WTC11 (cell line): ENCODE measurements at regions not wholly inside any gene's neighbourhood (a gene's known extent, or its start where the extent isn't known, plus 50 kb on each side); places are given as distances from the start of the nearest gene placed in this dataset.

ENCODE experiments used
- ATAC-seq: fragments of 200-7000 bp; cut with Tn5 transposase; 2 replicates; pipeline ENCODE4 v1.10.0; 2021; ENCODE audit warnings: mild to moderate bottlenecking, moderate library complexity
- CTCF ChIA-PET: fragments of 300-600 bp; sonication (Branson Sonifier 250); formaldehyde crosslinking; loops from one replicate; lab custom pipeline; 2021; ENCODE audit warnings: antibody characterized with exemption; lab: Charles Lee
- POLR2A ChIA-PET: fragments of 350-600 bp; sonication (Branson Sonifier 250); formaldehyde crosslinking; loops from one replicate; lab custom pipeline; 2021; ENCODE audit warnings: antibody characterized with exemption; lab: Charles Lee
- DNase-seq: peaks from one replicate; pipeline ENCODE4 v3.0.0; 2021; ENCODE audit warnings: low spot score
- H3K27ac Mint-ChIP-seq: 2 replicates; pipeline ENCODE4 v1.8.0; 2021; ENCODE audit warnings: mixed read lengths
- H3K27me3 Mint-ChIP-seq: 2 replicates; pipeline ENCODE4 v1.8.0; 2021; ENCODE audit warnings: low read depth, mild to moderate bottlenecking, moderate library complexity, mixed read lengths
- H3K36me3 Mint-ChIP-seq: 2 replicates; pipeline ENCODE4 v1.8.0; 2021; ENCODE audit warnings: mixed read lengths
- H3K4me1 Mint-ChIP-seq: 2 replicates; pipeline ENCODE4 v1.8.0; 2022; ENCODE audit warnings: mixed read lengths
- H3K4me3 Mint-ChIP-seq: 2 replicates; pipeline ENCODE4 v1.8.0; 2021; ENCODE audit warnings: mild to moderate bottlenecking, moderate library complexity, mixed read lengths
- H3K9me3 Mint-ChIP-seq: 2 replicates; pipeline ENCODE4 v1.8.0; 2021; ENCODE audit warnings: mixed read lengths
- AFF4 ChIP-seq: sonication (generic); formaldehyde crosslinking; IDR thresholded peaks from 2 replicates; pipeline ENCODE4 v1.8.1; 2023; ENCODE audit warnings: mild to moderate bottlenecking, missing genetic modification reagents, borderline replicate concordance
- CREM ChIP-seq: sonication (generic); formaldehyde crosslinking; IDR thresholded peaks from 2 replicates; pipeline ENCODE4 v1.8.1; 2022; ENCODE audit warnings: mild to moderate bottlenecking, missing genetic modification reagents, moderate library complexity
- CTCF ChIP-seq: fragments of 200-600 bp; IDR thresholded peaks from 2 replicates; pipeline ENCODE4 v1.8.0; 2022; ENCODE audit warnings: antibody characterized with exemption
- FOXP1 ChIP-seq: sonication (generic); formaldehyde crosslinking; IDR thresholded peaks from 2 replicates; pipeline ENCODE4 v1.8.0; 2022; ENCODE audit warnings: missing genetic modification reagents, mild to moderate bottlenecking, moderate library complexity, borderline replicate concordance
- GRHL2 ChIP-seq: fragments of 250-450 bp; sonication (Bioruptor Pico); IDR thresholded peaks from 2 replicates; pipeline ENCODE4 v1.8.0; 2022; ENCODE audit warnings: mild to moderate bottlenecking, moderate library complexity; ENCODE audit not compliant: insufficient replicate concordance, severe bottlenecking
- GTF2I ChIP-seq: fragments of 250-450 bp; sonication (Bioruptor Pico); conservative IDR thresholded peaks from 2 replicates; pipeline ENCODE4 v1.4.0; 2021; ENCODE audit warnings: mild to moderate bottlenecking
- HMGXB4 ChIP-seq: sonication (generic); formaldehyde crosslinking; IDR thresholded peaks from 2 replicates; pipeline ENCODE4 v1.8.1; 2023; ENCODE audit warnings: mild to moderate bottlenecking, moderate library complexity, missing genetic modification reagents
- JAZF1 ChIP-seq: fragments of 250-450 bp; sonication (Bioruptor Pico); IDR thresholded peaks from 2 replicates; pipeline ENCODE4 v1.9.0; 2021; ENCODE audit warnings: moderate library complexity, mild to moderate bottlenecking, inconsistent platforms
- MAX ChIP-seq: sonication (generic); formaldehyde crosslinking; IDR thresholded peaks from 2 replicates; pipeline ENCODE4 v1.8.0; 2022; ENCODE audit warnings: mild to moderate bottlenecking, missing genetic modification reagents
- MXD4 ChIP-seq: fragments of 250-450 bp; sonication (Bioruptor Pico); IDR thresholded peaks from 2 replicates; pipeline ENCODE4 v1.8.0; 2021; ENCODE audit warnings: mild to moderate bottlenecking, moderate library complexity, borderline replicate concordance
- NFE2L1 ChIP-seq: sonication (generic); formaldehyde crosslinking; IDR thresholded peaks from 2 replicates; pipeline ENCODE4 v1.8.1; 2023; ENCODE audit warnings: missing genetic modification reagents
- OVOL2 ChIP-seq: fragments of 250-450 bp; sonication (Bioruptor Pico); IDR thresholded peaks from 2 replicates; pipeline ENCODE4 v1.9.0; 2021; ENCODE audit warnings: mild to moderate bottlenecking, borderline replicate concordance
- RORB ChIP-seq: fragments of 250-450 bp; sonication (Bioruptor Pico); IDR thresholded peaks from 2 replicates; pipeline ENCODE4 v1.9.0; 2021; ENCODE audit warnings: mild to moderate bottlenecking
- TEAD1 ChIP-seq: sonication (generic); formaldehyde crosslinking; IDR thresholded peaks from 2 replicates; pipeline ENCODE4 v1.8.0; 2022; ENCODE audit warnings: mild to moderate bottlenecking, missing genetic modification reagents
- ZBTB43 ChIP-seq: sonication (generic); formaldehyde crosslinking; IDR thresholded peaks from 2 replicates; pipeline ENCODE4 v1.8.1; 2023; ENCODE audit warnings: mild to moderate bottlenecking, missing genetic modification reagents
- ZNF232 ChIP-seq: sonication (generic); formaldehyde crosslinking; IDR thresholded peaks from 2 replicates; pipeline ENCODE4 v1.8.0; 2022; ENCODE audit warnings: mild to moderate bottlenecking, missing genetic modification reagents
- ZNF281 ChIP-seq: sonication (generic); formaldehyde crosslinking; IDR thresholded peaks from 2 replicates; pipeline ENCODE4 v1.8.0; 2023; ENCODE audit warnings: mild to moderate bottlenecking, missing genetic modification reagents
- ZNF423 ChIP-seq: fragments of 250-450 bp; sonication (Bioruptor Pico); IDR thresholded peaks from 2 replicates; pipeline ENCODE4 v2.1.2; 2022; ENCODE audit warnings: mild to moderate bottlenecking, moderate library complexity
- ZNF512 ChIP-seq: sonication (generic); formaldehyde crosslinking; IDR thresholded peaks from 2 replicates; pipeline ENCODE4 v1.8.1; 2022; ENCODE audit warnings: missing genetic modification reagents, borderline replicate concordance

GRCh38 chr14:44626423-44626822 lies 119.3 kb upstream of the FSCB start (continued):
- no peak for TF ChIP-seq HMGXB4 (CRISPR knock-in tag)
- TF ChIP-seq GRHL2 (CRISPR knock-in tag), result no peak
- no peak for TF ChIP-seq OVOL2
- no peak for TF ChIP-seq NFE2L1 (CRISPR knock-in tag)

- CTCF ChIA-PET, result no interaction called here
Measured at GRCh38 chr14:44625098-44625497, 118.0 kb upstream of the FSCB start.

More at GRCh38 chr14:44625098-44625497, 118.0 kb upstream of the FSCB start:
- TF ChIP-seq ZNF423 (CRISPR knock-in tag), result no peak
- no peak for TF ChIP-seq ZNF281 (CRISPR knock-in tag)
- TF ChIP-seq RORB (CRISPR knock-in tag), result no peak
- no peak for TF ChIP-seq GTF2I (CRISPR knock-in tag)
- no peak for TF ChIP-seq MAX
- no peak for TF ChIP-seq AFF4 (CRISPR knock-in tag)
- no peak for TF ChIP-seq TEAD1 (CRISPR knock-in tag)
- TF ChIP-seq ZNF232 (CRISPR knock-in tag), result no peak
- no peak for TF ChIP-seq CREM (CRISPR knock-in tag)
- TF ChIP-seq OVOL2, result no peak
- no peak for TF ChIP-seq ZBTB43 (CRISPR knock-in tag)
- no peak for TF ChIP-seq CTCF
- no peak for TF ChIP-seq ZNF512 (CRISPR knock-in tag)
- no peak for TF ChIP-seq MXD4
- TF ChIP-seq JAZF1 (CRISPR knock-in tag), result no peak
- TF ChIP-seq FOXP1 (CRISPR knock-in tag), result no peak
- DNase-seq (no peak), ATAC-seq (no peak)
- no peaks in the 10 kb centered on the region for H3K36me3 Mint-ChIP-seq
- no peaks in the 10 kb centered on the region for H3K4me1 Mint-ChIP-seq
- no peak overlapping the region for H3K27ac Mint-ChIP-seq
- no peak overlapping the region for H3K4me3 Mint-ChIP-seq
- no peaks in the 10 kb centered on the region for H3K27me3 Mint-ChIP-seq
- no peaks in the 10 kb centered on the region for H3K9me3 Mint-ChIP-seq
- POLR2A ChIA-PET, result no interaction called here
